GM23338 (cell line): ENCODE measurements at regions not wholly inside any gene's neighbourhood (a gene's known extent, or its start where the extent isn't known, plus 50 kb on each side); places are given as distances from the start of the nearest gene placed in this dataset.

Experiments
- ATAC-seq: fragments of 200-7000 bp; cut with Tn5 transposase; 3 replicates; pipeline ENCODE4 v1.9.1; 2020
- DNase-seq: peaks from one replicate; pipeline ENCODE4 v3.0.0-alpha.2; 2015; ENCODE audit warnings: low spot score
- H2AFZ ChIP-seq: fragments of 200-600 bp; sonication (generic); 2 replicates; pipeline ENCODE4 v1.8.0; 2016; ENCODE audit warnings: antibody characterized with exemption, mild to moderate bottlenecking, moderate library complexity
- H3F3A ChIP-seq: fragments of 200-600 bp; sonication (generic); replicated peaks from 2 replicates; pipeline ENCODE4 v1.8.0; 2017; ENCODE audit warnings: antibody characterized with exemption, mixed run types, low read depth
- H3K27ac ChIP-seq: fragments of 200-600 bp; sonication (generic); 2 replicates; pipeline ENCODE4 v1.6.1; 2016; ENCODE audit warnings: low read depth
- H3K27me3 ChIP-seq: fragments of 200-600 bp; sonication (generic); 2 replicates; pipeline ENCODE4 v1.8.0; 2016; ENCODE audit warnings: mild to moderate bottlenecking, mixed run types, moderate library complexity; ENCODE audit not compliant: insufficient read depth
- H3K36me3 ChIP-seq: fragments of 200-600 bp; sonication (generic); 2 replicates; pipeline ENCODE4 v1.8.0; 2016; ENCODE audit warnings: mild to moderate bottlenecking; ENCODE audit not compliant: insufficient read depth
- H3K4me1 ChIP-seq: fragments of 200-600 bp; sonication (generic); 2 replicates; pipeline ENCODE4 v1.8.0; 2016; ENCODE audit warnings: mild to moderate bottlenecking, moderate library complexity; ENCODE audit not compliant: insufficient read depth
- H3K4me2 ChIP-seq: fragments of 200-600 bp; sonication (generic); 2 replicates; pipeline ENCODE4 v1.7.1; 2017; ENCODE audit warnings: mixed run types
- H3K4me3 ChIP-seq: fragments of 200-600 bp; sonication (generic); 2 replicates; pipeline ENCODE4 v1.6.1; 2016; ENCODE audit warnings: mixed run types
- H3K79me2 ChIP-seq: fragments of 200-600 bp; sonication (generic); replicated peaks from 2 replicates; pipeline ENCODE4 v1.8.0; 2017; ENCODE audit warnings: mild to moderate bottlenecking; ENCODE audit not compliant: insufficient read depth
- H3K9me2 ChIP-seq: fragments of 200-600 bp; sonication (generic); 2 replicates; pipeline ENCODE4 v1.8.0; 2017; ENCODE audit not compliant: insufficient read depth
- H4K20me1 ChIP-seq: fragments of 200-600 bp; sonication (generic); replicated peaks from 2 replicates; pipeline ENCODE4 v1.8.0; 2017; ENCODE audit warnings: mild to moderate bottlenecking; ENCODE audit not compliant: insufficient read depth
- H3K27ac Mint-ChIP-seq: 2 replicates; pipeline ENCODE4 v1.8.0; 2020; ENCODE audit warnings: inconsistent platforms, mild to moderate bottlenecking, moderate library complexity, mixed read lengths
- H3K27me3 Mint-ChIP-seq: 3 replicates; pipeline ENCODE4 v1.8.0; 2022; ENCODE audit warnings: low read depth, mild to moderate bottlenecking, moderate library complexity, mixed read lengths, inconsistent platforms; ENCODE audit not compliant: insufficient read depth, poor library complexity
- H3K36me3 Mint-ChIP-seq: 3 replicates; pipeline ENCODE4 v1.8.0; 2021; ENCODE audit warnings: low read depth, mild to moderate bottlenecking, inconsistent platforms, moderate library complexity, mixed read lengths
- H3K4me1 Mint-ChIP-seq: 3 replicates; pipeline ENCODE4 v1.8.0; 2020; ENCODE audit warnings: mild to moderate bottlenecking, inconsistent platforms, mixed read lengths
- H3K4me3 Mint-ChIP-seq: 3 replicates; pipeline ENCODE4 v1.8.0; 2021; ENCODE audit warnings: moderate library complexity, mild to moderate bottlenecking, inconsistent platforms, mixed read lengths
- H3K9me3 Mint-ChIP-seq: 3 replicates; pipeline ENCODE4 v1.8.0; 2020; ENCODE audit warnings: moderate library complexity, mild to moderate bottlenecking, inconsistent platforms, mixed read lengths
- CREB1 ChIP-seq: fragments of 250-450 bp; sonication (Bioruptor Pico); IDR thresholded peaks from 2 replicates; pipeline ENCODE4 v1.5.0; 2020; ENCODE audit warnings: low read depth, mild to moderate bottlenecking, moderate library complexity
- ETS1 ChIP-seq: IDR thresholded peaks from 2 replicates; pipeline ENCODE4 v1.6.1; 2016; ENCODE audit warnings: antibody characterized with exemption
- EZH2 ChIP-seq: fragments of 200-600 bp; sonication (generic); IDR thresholded peaks from one replicate; pipeline ENCODE4 v1.8.0; 2017; ENCODE audit warnings: antibody characterized with exemption, mild to moderate bottlenecking, low read depth; ENCODE audit not compliant: unreplicated experiment
- EZH2phosphoT487 ChIP-seq: fragments of 200-600 bp; sonication (generic); IDR thresholded peaks from one replicate; pipeline ENCODE4 v1.8.1; 2018; ENCODE audit warnings: antibody characterized with exemption; ENCODE audit not compliant: unreplicated experiment
- NANOG ChIP-seq: IDR thresholded peaks from 2 replicates; pipeline ENCODE4 v1.6.1; 2016; ENCODE audit warnings: antibody characterized with exemption, borderline replicate concordance
- POLR2AphosphoS5 ChIP-seq: IDR thresholded peaks from 2 replicates; pipeline ENCODE4 v1.6.1; 2016; ENCODE audit warnings: antibody characterized with exemption, low read depth
- STAT1 ChIP-seq: IDR thresholded peaks from one replicate; pipeline ENCODE4 v1.6.1; 2016; ENCODE audit warnings: antibody characterized with exemption; ENCODE audit not compliant: unreplicated experiment
- ZNF331 ChIP-seq: fragments of 250-450 bp; sonication (Bioruptor Pico); IDR thresholded peaks from 2 replicates; pipeline ENCODE4 v1.5.0; 2020; ENCODE audit warnings: low read depth, mild to moderate bottlenecking, moderate library complexity
- ZNF462 ChIP-seq: fragments of 250-450 bp; sonication (Bioruptor Pico); IDR thresholded peaks from 2 replicates; pipeline ENCODE4 v1.5.0; 2020; ENCODE audit warnings: mild to moderate bottlenecking, moderate library complexity

DNA sequence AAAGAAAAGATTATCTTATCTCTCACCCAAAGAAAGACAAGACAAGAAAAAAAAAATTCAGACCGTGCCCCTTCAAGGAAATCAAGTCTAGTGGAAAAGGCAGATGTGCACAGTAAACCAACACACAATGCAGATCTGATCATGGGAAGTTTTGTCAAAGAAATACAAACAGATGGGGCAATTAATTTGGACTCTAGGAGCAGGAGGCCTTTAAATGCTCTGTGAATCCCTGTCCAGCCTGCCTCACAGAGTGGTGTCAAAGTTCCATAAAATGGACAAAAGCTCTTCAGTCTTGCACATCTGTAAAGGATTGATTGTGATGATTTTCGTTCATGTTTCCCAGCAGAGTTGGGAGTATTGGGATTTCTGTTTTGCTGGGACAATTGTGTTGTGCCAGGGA lies 53.1 kb upstream of the TGM3 start (continued):
- no peak for TF ChIP-seq EZH2phosphoT487
- no peak for TF ChIP-seq ZNF462 (CRISPR knock-in tag)
- no peak for TF ChIP-seq ETS1
- TF ChIP-seq NANOG = no peak

DNA sequence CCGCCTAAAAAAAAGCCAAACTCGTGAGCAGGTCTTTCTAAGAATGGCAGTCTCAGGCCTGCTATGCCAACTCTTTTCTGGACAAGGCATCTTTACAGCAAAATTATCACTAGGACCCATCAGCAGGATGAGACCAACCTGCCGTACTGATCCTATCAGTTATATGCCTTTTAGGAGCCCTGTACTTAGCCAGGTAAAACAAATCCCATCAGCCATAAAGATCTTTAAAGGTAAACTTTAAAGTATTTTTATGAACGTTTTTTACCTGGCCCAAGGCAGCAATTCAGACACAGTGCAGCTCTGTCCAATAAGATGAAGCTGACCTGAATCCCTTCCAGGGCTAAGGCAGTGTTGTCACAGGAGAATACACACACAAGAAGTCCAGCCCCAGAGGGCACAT lies 51.3 kb upstream of the TGM3 start:
- Histone ChIP-seq H4K20me1 (no peaks in the 10 kb centered on the region), H3K36me3 (no peaks in the 10 kb centered on the region), H3K4me2 (peak overlapping the region; percentile 42), H3F3A (no peaks in the 10 kb centered on the region), H3K27ac (no peak overlapping the region), H3K79me2 (no peaks in the 10 kb centered on the region), H2AFZ (peak overlapping the region; percentile 28; the same call in 1 of the 2 replicates), H3K4me1 (peaks cover 29% of the 10 kb centered on the region), H3K27me3 (no peaks in the 10 kb centered on the region), H3K9me2 (no peaks in the 10 kb centered on the region), H3K4me3 (no peak overlapping the region)
- Mint-ChIP-seq H3K4me3 (no peak overlapping the region), H3K9me3 (no peaks in the 10 kb centered on the region), H3K27me3 (peaks cover 9% of the 10 kb centered on the region), H3K36me3 (no peaks in the 10 kb centered on the region), H3K4me1 (peaks cover 29% of the 10 kb centered on the region), H3K27ac (no peak overlapping the region)
- DNase-seq (no peak), ATAC-seq (no peak)
- TF ChIP-seq EZH2 (no peak), STAT1 (no peak), ETS1 (no peak), POLR2AphosphoS5 (no peak), NANOG (no peak), ZNF331 (CRISPR knock-in tag) (no peak), CREB1 (CRISPR knock-in tag) (no peak)
